ENCODE measurements at regions not wholly inside any gene's neighbourhood (a gene's known extent, or its start where the extent isn't known, plus 50 kb on each side); places are given as distances from the start of the nearest gene placed in this dataset.
A peak's percentile ranks its signal among the peaks of the same experiment; 100 is the strongest.

- no peak overlapping the region for H3K9ac ChIP-seq (ENCODE audit: low read depth in 1 of 2, low read length in 2 of 2)
- no peak overlapping the region for H3K4me3 ChIP-seq (ENCODE audit: low read depth in 1 of 3, low read length in 3 of 3)
- no peak for DNase-seq (ENCODE audit: low spot score)
- no peaks in the 10 kb centered on the region for H3K36me3 ChIP-seq (ENCODE audit: control insufficient read depth in 4 of 4, insufficient read depth in 3 of 4, low read depth in 1 of 4, low read length in 3 of 4)
- H3K4me1 ChIP-seq (ENCODE audit: control insufficient read depth in 4 of 4, insufficient read depth in 4 of 4, low read length in 3 of 4) = no peaks in the 10 kb centered on the region
- TF ChIP-seq RXRA (IDR thresholded peaks at IDR 0.05) (no peak), SP1 (IDR thresholded peaks at IDR 0.05) (no peak)
- H3K9me3 ChIP-seq (ENCODE audit: control insufficient read depth in 4 of 4, low read length in 3 of 4) = peaks cover 0 to 8% (median 0%) of the 10 kb centered on the region in 4 donors
- 69% methylated on average over 5 of the region's 5 CpGs for WGBS
- no peaks in the 10 kb centered on the region for H3K27me3 ChIP-seq (ENCODE audit: control insufficient read depth in 4 of 4, insufficient read depth in 4 of 4, low read length in 3 of 4)
- no peak overlapping the region for H3K27ac ChIP-seq (ENCODE audit: low read depth in 1 of 2, low read length in 2 of 2)
Measured at GRCh38 chr6:22020299-22021003, 276.4 kb downstream of the PRL start.

DNA sequence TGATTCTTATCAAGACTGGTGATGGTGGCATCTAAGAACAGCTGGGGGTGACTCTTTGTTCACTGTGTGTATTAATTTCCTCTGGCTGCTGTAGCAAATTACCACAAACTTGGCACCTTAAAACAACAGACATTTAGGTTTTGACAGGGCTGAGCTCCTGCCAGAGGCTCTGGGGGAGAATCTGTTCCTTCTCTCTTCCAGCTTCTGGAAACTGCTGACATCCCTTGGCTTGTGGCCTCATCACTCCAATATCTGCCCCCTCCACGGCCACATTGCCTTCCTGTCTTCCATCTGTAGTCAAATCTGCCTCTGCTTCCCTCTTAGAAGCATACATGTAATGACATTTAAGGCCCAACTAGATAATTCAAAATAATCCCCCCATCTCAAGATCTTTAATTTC, 274.9 kb downstream of the PRL start:
- Histone ChIP-seq H3K27me3 (ENCODE audit: control insufficient read depth in 4 of 4, insufficient read depth in 4 of 4, low read length in 3 of 4) (no peaks in the 10 kb centered on the region), H3K27ac (ENCODE audit: low read depth in 1 of 2, low read length in 2 of 2) (no peak overlapping the region), H3K9me3 (ENCODE audit: control insufficient read depth in 4 of 4, low read length in 3 of 4) (peaks cover 0 to 8% (median 0%) of the 10 kb centered on the region in 4 donors), H3K4me3 (ENCODE audit: low read depth in 1 of 3, low read length in 3 of 3) (peak overlapping the region in 1 of 3 donors; percentile 5), H3K36me3 (ENCODE audit: control insufficient read depth in 4 of 4, insufficient read depth in 3 of 4, low read depth in 1 of 4, low read length in 3 of 4) (no peaks in the 10 kb centered on the region), H3K4me1 (ENCODE audit: control insufficient read depth in 4 of 4, insufficient read depth in 4 of 4, low read length in 3 of 4) (no peaks in the 10 kb centered on the region), H3K9ac (ENCODE audit: low read depth in 1 of 2, low read length in 2 of 2) (no peak overlapping the region)
- 65% methylated on average over 1 of the region's 1 CpG for WGBS
- no peak for DNase-seq (ENCODE audit: low spot score)
- no peak for TF ChIP-seq EGR1 (IDR thresholded peaks at IDR 0.05; ENCODE audit: low read depth in 2 of 2)
- TF ChIP-seq HNF4G (IDR thresholded peaks at IDR 0.05) = no peak
- TF ChIP-seq NR2F2 (IDR thresholded peaks at IDR 0.05) = no peak
- TF ChIP-seq, protein P1, sequence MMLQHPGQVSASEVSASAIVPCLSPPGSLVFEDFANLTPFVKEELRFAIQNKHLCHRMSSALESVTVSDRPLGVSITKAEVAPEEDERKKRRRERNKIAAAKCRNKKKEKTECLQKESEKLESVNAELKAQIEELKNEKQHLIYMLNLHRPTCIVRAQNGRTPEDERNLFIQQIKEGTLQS (IDR thresholded peaks at IDR 0.05) = no peak
- no peak for TF ChIP-seq RXRA (IDR thresholded peaks at IDR 0.05)
- TF ChIP-seq RAD21 (IDR thresholded peaks at IDR 0.05) = no peak
- no peak for TF ChIP-seq SP1 (IDR thresholded peaks at IDR 0.05)
- no peak for TF ChIP-seq JUND (IDR thresholded peaks at IDR 0.05)
- TF ChIP-seq, protein P2, sequence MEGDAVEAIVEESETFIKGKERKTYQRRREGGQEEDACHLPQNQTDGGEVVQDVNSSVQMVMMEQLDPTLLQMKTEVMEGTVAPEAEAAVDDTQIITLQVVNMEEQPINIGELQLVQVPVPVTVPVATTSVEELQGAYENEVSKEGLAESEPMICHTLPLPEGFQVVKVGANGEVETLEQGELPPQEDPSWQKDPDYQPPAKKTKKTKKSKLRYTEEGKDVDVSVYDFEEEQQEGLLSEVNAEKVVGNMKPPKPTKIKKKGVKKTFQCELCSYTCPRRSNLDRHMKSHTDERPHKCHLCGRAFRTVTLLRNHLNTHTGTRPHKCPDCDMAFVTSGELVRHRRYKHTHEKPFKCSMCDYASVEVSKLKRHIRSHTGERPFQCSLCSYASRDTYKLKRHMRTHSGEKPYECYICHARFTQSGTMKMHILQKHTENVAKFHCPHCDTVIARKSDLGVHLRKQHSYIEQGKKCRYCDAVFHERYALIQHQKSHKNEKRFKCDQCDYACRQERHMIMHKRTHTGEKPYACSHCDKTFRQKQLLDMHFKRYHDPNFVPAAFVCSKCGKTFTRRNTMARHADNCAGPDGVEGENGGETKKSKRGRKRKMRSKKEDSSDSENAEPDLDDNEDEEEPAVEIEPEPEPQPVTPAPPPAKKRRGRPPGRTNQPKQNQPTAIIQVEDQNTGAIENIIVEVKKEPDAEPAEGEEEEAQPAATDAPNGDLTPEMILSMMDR (IDR thresholded peaks at IDR 0.05; ENCODE audit: low read depth, low read length, missing input control) = no peak
- no peak for TF ChIP-seq FOXA2 (IDR thresholded peaks at IDR 0.05)
- TF ChIP-seq, protein P3, sequence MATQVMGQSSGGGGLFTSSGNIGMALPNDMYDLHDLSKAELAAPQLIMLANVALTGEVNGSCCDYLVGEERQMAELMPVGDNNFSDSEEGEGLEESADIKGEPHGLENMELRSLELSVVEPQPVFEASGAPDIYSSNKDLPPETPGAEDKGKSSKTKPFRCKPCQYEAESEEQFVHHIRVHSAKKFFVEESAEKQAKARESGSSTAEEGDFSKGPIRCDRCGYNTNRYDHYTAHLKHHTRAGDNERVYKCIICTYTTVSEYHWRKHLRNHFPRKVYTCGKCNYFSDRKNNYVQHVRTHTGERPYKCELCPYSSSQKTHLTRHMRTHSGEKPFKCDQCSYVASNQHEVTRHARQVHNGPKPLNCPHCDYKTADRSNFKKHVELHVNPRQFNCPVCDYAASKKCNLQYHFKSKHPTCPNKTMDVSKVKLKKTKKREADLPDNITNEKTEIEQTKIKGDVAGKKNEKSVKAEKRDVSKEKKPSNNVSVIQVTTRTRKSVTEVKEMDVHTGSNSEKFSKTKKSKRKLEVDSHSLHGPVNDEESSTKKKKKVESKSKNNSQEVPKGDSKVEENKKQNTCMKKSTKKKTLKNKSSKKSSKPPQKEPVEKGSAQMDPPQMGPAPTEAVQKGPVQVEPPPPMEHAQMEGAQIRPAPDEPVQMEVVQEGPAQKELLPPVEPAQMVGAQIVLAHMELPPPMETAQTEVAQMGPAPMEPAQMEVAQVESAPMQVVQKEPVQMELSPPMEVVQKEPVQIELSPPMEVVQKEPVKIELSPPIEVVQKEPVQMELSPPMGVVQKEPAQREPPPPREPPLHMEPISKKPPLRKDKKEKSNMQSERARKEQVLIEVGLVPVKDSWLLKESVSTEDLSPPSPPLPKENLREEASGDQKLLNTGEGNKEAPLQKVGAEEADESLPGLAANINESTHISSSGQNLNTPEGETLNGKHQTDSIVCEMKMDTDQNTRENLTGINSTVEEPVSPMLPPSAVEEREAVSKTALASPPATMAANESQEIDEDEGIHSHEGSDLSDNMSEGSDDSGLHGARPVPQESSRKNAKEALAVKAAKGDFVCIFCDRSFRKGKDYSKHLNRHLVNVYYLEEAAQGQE (IDR thresholded peaks at IDR 0.05) = no peak
- no peak for TF ChIP-seq YY1 (IDR thresholded peaks at IDR 0.05)
- TF ChIP-seq, protein P4, sequence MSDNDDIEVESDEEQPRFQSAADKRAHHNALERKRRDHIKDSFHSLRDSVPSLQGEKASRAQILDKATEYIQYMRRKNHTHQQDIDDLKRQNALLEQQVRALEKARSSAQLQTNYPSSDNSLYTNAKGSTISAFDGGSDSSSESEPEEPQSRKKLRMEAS (IDR thresholded peaks at IDR 0.05) = no peak
- TF ChIP-seq, protein P5, sequence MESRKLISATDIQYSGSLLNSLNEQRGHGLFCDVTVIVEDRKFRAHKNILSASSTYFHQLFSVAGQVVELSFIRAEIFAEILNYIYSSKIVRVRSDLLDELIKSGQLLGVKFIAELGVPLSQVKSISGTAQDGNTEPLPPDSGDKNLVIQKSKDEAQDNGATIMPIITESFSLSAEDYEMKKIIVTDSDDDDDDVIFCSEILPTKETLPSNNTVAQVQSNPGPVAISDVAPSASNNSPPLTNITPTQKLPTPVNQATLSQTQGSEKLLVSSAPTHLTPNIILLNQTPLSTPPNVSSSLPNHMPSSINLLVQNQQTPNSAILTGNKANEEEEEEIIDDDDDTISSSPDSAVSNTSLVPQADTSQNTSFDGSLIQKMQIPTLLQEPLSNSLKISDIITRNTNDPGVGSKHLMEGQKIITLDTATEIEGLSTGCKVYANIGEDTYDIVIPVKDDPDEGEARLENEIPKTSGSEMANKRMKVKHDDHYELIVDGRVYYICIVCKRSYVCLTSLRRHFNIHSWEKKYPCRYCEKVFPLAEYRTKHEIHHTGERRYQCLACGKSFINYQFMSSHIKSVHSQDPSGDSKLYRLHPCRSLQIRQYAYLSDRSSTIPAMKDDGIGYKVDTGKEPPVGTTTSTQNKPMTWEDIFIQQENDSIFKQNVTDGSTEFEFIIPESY (IDR thresholded peaks at IDR 0.05) = no peak
- TF ChIP-seq TAF1 (conservative IDR thresholded peaks at IDR 0.05) = no peak
- no peak for TF ChIP-seq HNF4A (conservative IDR thresholded peaks at IDR 0.05)
- TF ChIP-seq FOXA1 (IDR thresholded peaks at IDR 0.05) = no peak
- no peak for TF ChIP-seq GABPA (IDR thresholded peaks at IDR 0.05 in 1 of 2, conservative IDR thresholded peaks at IDR 0.05 in 1 of 2)
